MM.1S (cell line): ENCODE measurements at regions not wholly inside any gene's neighbourhood (a gene's known extent, or its start where the extent isn't known, plus 50 kb on each side); places are given as distances from the start of the nearest gene placed in this dataset.

Source experiments
- CTCF ChIP-seq: fragments of 300-600 bp; sonication (generic); IDR thresholded peaks from 2 replicates; pipeline ENCODE4 v1.5.1; 2016; ENCODE audit warnings: antibody characterized with exemption, low read length, mixed read lengths
- EZH2 ChIP-seq: fragments of 300-600 bp; sonication (generic); optimal IDR thresholded peaks from 2 replicates; pipeline ENCODE3; 2017; ENCODE audit warnings: low read depth, mild to moderate bottlenecking, antibody characterized with exemption, low read length, mixed read lengths
- EZH2phosphoT487 ChIP-seq: fragments of 300-600 bp; sonication (generic); IDR thresholded peaks from 2 replicates; pipeline ENCODE4 v1.6.1; 2018; ENCODE audit warnings: antibody characterized with exemption, low read length

- no peak for TF ChIP-seq CTCF
- no peak for TF ChIP-seq EZH2phosphoT487
- TF ChIP-seq EZH2, result no peak
Measured at GRCh38 chr2:196538646-196539045, 100.9 kb upstream of the CCDC150 start.
